ENCODE measurements at regions not wholly inside any gene's neighbourhood (a gene's known extent, or its start where the extent isn't known, plus 50 kb on each side); places are given as distances from the start of the nearest gene placed in this dataset.
"Not testable (repeated sequence)": the region's sequence is repeated elsewhere in the genome, so short reads cannot be mapped to it uniquely, and the experiment has no call there.

GRCh38 chr7:98777051-98777450, 92.8 kb downstream of the TMEM130 start:
- no peak for DNase-seq

DNA sequence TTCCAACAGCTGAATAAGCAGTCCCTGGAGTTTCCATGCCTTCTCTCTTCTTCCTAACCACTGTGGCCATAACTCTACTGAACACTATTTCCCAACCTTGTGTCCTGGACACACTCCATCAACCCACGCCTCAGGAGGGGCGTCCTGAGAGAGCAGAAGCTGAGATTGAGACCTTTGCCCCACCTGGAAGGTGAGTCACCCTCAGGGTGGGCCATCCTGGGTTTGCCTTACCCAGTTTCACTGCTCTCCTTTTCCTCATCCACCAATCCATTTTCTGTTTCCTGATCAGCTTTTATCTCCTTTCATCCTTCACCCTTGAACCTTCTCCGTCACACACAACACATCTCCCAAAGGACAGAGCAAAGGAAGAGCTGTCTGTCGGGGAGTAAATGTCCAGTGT, 91.4 kb downstream of the TMEM130 start:
- no peak for DNase-seq

GRCh38 chr7:98779800-98780587, 89.8 kb downstream of the TMEM130 start:
- DNase-seq: no peak

- no peak for DNase-seq
These were observed 85.5 kb downstream of the TMEM130 start for GRCh38 chr7:98784216-98784785.

DNA sequence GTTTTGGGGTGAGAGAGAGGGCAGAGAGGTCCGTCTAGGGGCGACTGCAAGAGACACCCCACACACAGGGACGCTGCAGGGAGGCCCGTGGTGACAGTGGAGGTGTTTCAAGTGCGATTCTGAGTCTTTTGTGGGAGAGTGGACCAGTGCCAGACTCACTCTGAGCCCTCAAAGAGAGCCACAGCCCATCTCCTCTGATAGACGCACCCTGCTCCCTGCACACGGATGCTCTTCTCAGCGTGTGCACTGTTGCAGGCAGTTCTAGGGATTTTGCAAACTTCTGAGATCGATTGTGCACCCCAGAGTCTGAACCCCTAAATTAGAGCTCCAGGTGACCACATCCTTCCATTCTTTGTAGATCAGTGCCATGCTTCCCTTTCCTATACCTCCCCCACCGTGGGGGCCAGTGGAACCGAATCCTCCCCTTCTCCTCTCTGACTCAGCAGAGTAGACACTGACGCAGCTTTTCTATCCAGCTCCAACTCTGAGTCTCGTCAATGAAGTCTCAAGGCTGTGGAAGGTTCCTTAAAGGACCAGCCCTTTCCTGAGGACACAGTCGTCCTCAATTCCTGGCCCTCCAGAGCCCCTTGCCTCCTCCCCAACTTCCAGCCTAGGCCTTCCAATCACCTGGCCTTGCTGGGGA, 83.8 kb downstream of the TMEM130 start:
- no peak for DNase-seq

DNA sequence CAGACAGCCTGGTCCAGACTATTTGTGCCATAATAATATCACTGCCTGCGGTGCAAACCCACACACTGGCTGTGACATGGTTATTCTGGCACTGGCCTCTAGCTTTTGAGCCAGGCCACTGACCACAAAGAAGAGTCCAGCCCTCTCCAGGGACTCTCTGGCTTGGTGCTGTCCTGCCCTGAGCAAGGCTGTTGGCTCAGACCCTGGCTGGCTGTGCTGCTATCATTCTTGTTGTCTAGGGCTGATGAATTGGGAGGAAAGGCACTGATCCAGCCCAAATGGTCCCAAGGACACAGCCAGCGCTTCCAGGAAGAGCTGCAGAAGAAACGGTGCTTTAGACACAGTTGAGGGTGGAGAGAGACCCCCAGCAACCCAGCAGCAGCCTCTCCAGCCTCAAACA, 80.8 kb downstream of the TMEM130 start:
- no peak for DNase-seq

GRCh38 chr7:98794453-98794852, 75.4 kb downstream of the TMEM130 start:
- not testable (repeated sequence) for DNase-seq

DNA sequence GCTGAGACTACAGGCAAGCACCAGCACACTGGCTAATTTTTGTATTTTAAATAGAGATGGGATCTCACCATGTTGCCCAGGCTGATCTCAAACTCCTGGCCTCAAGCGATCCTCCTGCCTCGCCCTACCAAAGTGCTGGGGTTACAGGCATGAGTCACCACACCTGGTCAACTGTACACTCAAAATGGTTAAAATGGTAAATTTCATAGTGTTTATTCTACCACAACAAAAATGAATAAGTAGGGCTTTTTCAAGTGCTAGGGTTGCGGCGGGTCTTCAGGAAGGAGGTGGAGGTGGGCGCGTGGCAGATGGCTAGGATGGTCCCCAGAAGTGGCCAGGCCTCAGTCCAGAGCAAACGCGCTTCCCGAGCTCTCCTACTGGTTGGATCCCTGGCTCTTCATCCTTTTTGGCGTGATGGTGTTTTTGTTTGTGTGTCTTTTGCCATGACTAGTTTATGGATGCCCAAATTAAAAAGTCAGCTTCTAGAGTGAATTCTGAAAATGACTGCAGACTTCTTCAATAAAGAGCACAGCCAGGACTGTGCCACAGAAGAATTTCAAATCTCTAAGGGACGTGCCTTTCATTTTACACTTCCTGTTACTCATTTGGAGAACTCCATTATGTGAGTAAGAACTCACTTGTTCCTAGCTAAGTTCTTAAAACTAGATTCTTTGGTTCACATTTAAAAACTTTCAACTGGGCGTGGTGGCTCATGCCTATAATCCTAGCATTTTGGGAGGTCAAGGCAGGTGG, 73.9 kb downstream of the TMEM130 start:
- no peak for DNase-seq
